Activated T-cell treated with anti-CD3 and anti-CD28 coated beads, Interleukin-2, amount 50 U/mL, for 24 hours (primary cell): ENCODE measurements at regions not wholly inside any gene's neighbourhood (a gene's known extent, or its start where the extent isn't known, plus 50 kb on each side); places are given as distances from the start of the nearest gene placed in this dataset.
"Not testable (repeated sequence)": the region's sequence is repeated elsewhere in the genome, so short reads cannot be mapped to it uniquely, and the experiment has no call there.

Experiments
- DNase-seq: peaks from one replicate; pipeline ENCODE4 v3.0.0-alpha.2; 2020
- H3K27ac Mint-ChIP-seq: 2 replicates; pipeline ENCODE4 v1.8.0; 2020; ENCODE audit warnings: mild to moderate bottlenecking, mixed read lengths
- H3K27me3 Mint-ChIP-seq: 2 replicates; pipeline ENCODE4 v1.8.0; 2020; ENCODE audit warnings: mixed read lengths
- H3K36me3 Mint-ChIP-seq: 2 replicates; pipeline ENCODE4 v1.8.0; 2020; ENCODE audit warnings: low read depth, mixed read lengths
- H3K4me1 Mint-ChIP-seq: 2 replicates; pipeline ENCODE4 v1.8.0; 2020; ENCODE audit warnings: low read depth, mixed read lengths
- H3K4me3 Mint-ChIP-seq: 2 replicates; pipeline ENCODE4 v1.8.0; 2020; ENCODE audit warnings: mild to moderate bottlenecking, moderate library complexity, mixed read lengths
- H3K9me3 Mint-ChIP-seq: 2 replicates; pipeline ENCODE4 v1.8.0; 2020; ENCODE audit warnings: mixed read lengths

GRCh38 chr1:149157409-149157808 lies 54.1 kb upstream of the NBPF9 start:
- DNase-seq, result peak; percentile 32
- H3K36me3 Mint-ChIP-seq, H3K27me3 Mint-ChIP-seq, H3K9me3 Mint-ChIP-seq: not testable (repeated sequence)
- peak overlapping the region; percentile 52 for H3K27ac Mint-ChIP-seq
- H3K4me3 Mint-ChIP-seq, result peak overlapping the region; percentile 45
- H3K4me1 Mint-ChIP-seq, result peaks cover 18% of the 10 kb centered on the region

GRCh38 chr1:149158308-149158707 lies 55.0 kb upstream of the NBPF9 start:
- H3K9me3 Mint-ChIP-seq, DNase-seq, H3K27me3 Mint-ChIP-seq, H3K36me3 Mint-ChIP-seq, H3K27ac Mint-ChIP-seq, H3K4me3 Mint-ChIP-seq: not testable (repeated sequence)
- peaks cover 18% of the 10 kb centered on the region for H3K4me1 Mint-ChIP-seq

GRCh38 chr1:149163063-149163444 lies 59.7 kb upstream of the NBPF9 start:
- H3K27me3 Mint-ChIP-seq, H3K36me3 Mint-ChIP-seq, DNase-seq, H3K4me3 Mint-ChIP-seq, H3K9me3 Mint-ChIP-seq: not testable (repeated sequence)
- Mint-ChIP-seq H3K4me1 (peaks cover 15% of the 10 kb centered on the region), H3K27ac (peak overlapping the region; percentile 83)

GRCh38 chr1:149174765-149175164 lies 71.4 kb upstream of the NBPF9 start:
- not testable (repeated sequence) for H3K9me3 Mint-ChIP-seq, DNase-seq, H3K4me3 Mint-ChIP-seq, H3K27ac Mint-ChIP-seq, H3K4me1 Mint-ChIP-seq, H3K36me3 Mint-ChIP-seq, H3K27me3 Mint-ChIP-seq

GRCh38 chr1:149175812-149176211 lies 72.5 kb upstream of the NBPF9 start:
- H3K9me3 Mint-ChIP-seq, H3K36me3 Mint-ChIP-seq, H3K4me1 Mint-ChIP-seq, H3K27me3 Mint-ChIP-seq, H3K27ac Mint-ChIP-seq: not testable (repeated sequence)
- peak; percentile 35 for DNase-seq
- H3K4me3 Mint-ChIP-seq, result peak overlapping the region; percentile 55

GRCh38 chr1:149176453-149177316 lies 73.3 kb upstream of the NBPF9 start:
- DNase-seq, result peak; percentile 85
- not testable (repeated sequence) for H3K9me3 Mint-ChIP-seq, H3K27me3 Mint-ChIP-seq, H3K36me3 Mint-ChIP-seq, H3K4me1 Mint-ChIP-seq
- peak overlapping the region; percentile 83 for H3K4me3 Mint-ChIP-seq
- H3K27ac Mint-ChIP-seq, result peak overlapping the region; percentile 94

- H3K9me3 Mint-ChIP-seq, DNase-seq, H3K4me3 Mint-ChIP-seq, H3K27me3 Mint-ChIP-seq, H3K4me1 Mint-ChIP-seq, H3K27ac Mint-ChIP-seq, H3K36me3 Mint-ChIP-seq: not testable (repeated sequence)
Measured at GRCh38 chr1:149190742-149191141, 87.4 kb upstream of the NBPF9 start.

- not testable (repeated sequence) for H3K27me3 Mint-ChIP-seq, H3K27ac Mint-ChIP-seq, H3K36me3 Mint-ChIP-seq, DNase-seq, H3K4me3 Mint-ChIP-seq, H3K9me3 Mint-ChIP-seq
- H3K4me1 Mint-ChIP-seq, result peaks cover 13% of the 10 kb centered on the region
Measured at GRCh38 chr1:149196651-149197050, 93.3 kb upstream of the NBPF9 start.

GRCh38 chr1:149200567-149200966 lies 97.2 kb upstream of the NBPF9 start:
- H3K27ac Mint-ChIP-seq, DNase-seq, H3K27me3 Mint-ChIP-seq, H3K9me3 Mint-ChIP-seq, H3K4me3 Mint-ChIP-seq, H3K36me3 Mint-ChIP-seq: not testable (repeated sequence)
- H3K4me1 Mint-ChIP-seq, result peaks cover 13% of the 10 kb centered on the region

- not testable (repeated sequence) for H3K36me3 Mint-ChIP-seq, H3K4me3 Mint-ChIP-seq, H3K4me1 Mint-ChIP-seq, H3K9me3 Mint-ChIP-seq, H3K27ac Mint-ChIP-seq, DNase-seq, H3K27me3 Mint-ChIP-seq
Measured at GRCh38 chr1:149202283-149202682, 98.9 kb upstream of the NBPF9 start.

GRCh38 chr1:149204396-149204795 lies 101.0 kb upstream of the NBPF9 start:
- not testable (repeated sequence) for DNase-seq, H3K36me3 Mint-ChIP-seq, H3K9me3 Mint-ChIP-seq, H3K4me3 Mint-ChIP-seq, H3K4me1 Mint-ChIP-seq, H3K27ac Mint-ChIP-seq, H3K27me3 Mint-ChIP-seq

GRCh38 chr1:149208836-149209235 lies 105.5 kb upstream of the NBPF9 start:
- not testable (repeated sequence) for DNase-seq, H3K4me3 Mint-ChIP-seq, H3K36me3 Mint-ChIP-seq, H3K4me1 Mint-ChIP-seq, H3K27ac Mint-ChIP-seq, H3K27me3 Mint-ChIP-seq, H3K9me3 Mint-ChIP-seq

- H3K36me3 Mint-ChIP-seq, H3K4me1 Mint-ChIP-seq, H3K4me3 Mint-ChIP-seq, DNase-seq, H3K9me3 Mint-ChIP-seq, H3K27me3 Mint-ChIP-seq, H3K27ac Mint-ChIP-seq: not testable (repeated sequence)
Measured at GRCh38 chr1:149211757-149212420, 108.5 kb upstream of the NBPF9 start.

- not testable (repeated sequence) for H3K9me3 Mint-ChIP-seq, H3K27ac Mint-ChIP-seq, H3K36me3 Mint-ChIP-seq, DNase-seq, H3K4me3 Mint-ChIP-seq, H3K27me3 Mint-ChIP-seq, H3K4me1 Mint-ChIP-seq
Measured at GRCh38 chr1:149212946-149213345, 109.6 kb upstream of the NBPF9 start.

GRCh38 chr1:149213673-149214072 lies 110.3 kb upstream of the NBPF9 start:
- H3K36me3 Mint-ChIP-seq, DNase-seq, H3K4me3 Mint-ChIP-seq, H3K9me3 Mint-ChIP-seq, H3K4me1 Mint-ChIP-seq, H3K27ac Mint-ChIP-seq, H3K27me3 Mint-ChIP-seq: not testable (repeated sequence)
